ENCODE measurements at regions not wholly inside any gene's neighbourhood (a gene's known extent, or its start where the extent isn't known, plus 50 kb on each side); places are given as distances from the start of the nearest gene placed in this dataset.

- no peak for TF ChIP-seq ZFX (IDR thresholded peaks at IDR 0.05)
- TF ChIP-seq, protein P1, sequence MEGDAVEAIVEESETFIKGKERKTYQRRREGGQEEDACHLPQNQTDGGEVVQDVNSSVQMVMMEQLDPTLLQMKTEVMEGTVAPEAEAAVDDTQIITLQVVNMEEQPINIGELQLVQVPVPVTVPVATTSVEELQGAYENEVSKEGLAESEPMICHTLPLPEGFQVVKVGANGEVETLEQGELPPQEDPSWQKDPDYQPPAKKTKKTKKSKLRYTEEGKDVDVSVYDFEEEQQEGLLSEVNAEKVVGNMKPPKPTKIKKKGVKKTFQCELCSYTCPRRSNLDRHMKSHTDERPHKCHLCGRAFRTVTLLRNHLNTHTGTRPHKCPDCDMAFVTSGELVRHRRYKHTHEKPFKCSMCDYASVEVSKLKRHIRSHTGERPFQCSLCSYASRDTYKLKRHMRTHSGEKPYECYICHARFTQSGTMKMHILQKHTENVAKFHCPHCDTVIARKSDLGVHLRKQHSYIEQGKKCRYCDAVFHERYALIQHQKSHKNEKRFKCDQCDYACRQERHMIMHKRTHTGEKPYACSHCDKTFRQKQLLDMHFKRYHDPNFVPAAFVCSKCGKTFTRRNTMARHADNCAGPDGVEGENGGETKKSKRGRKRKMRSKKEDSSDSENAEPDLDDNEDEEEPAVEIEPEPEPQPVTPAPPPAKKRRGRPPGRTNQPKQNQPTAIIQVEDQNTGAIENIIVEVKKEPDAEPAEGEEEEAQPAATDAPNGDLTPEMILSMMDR (conservative IDR thresholded peaks at IDR 0.05) = no peak
- no peak overlapping the region for H3K27ac ChIP-seq
These were observed 228.4 kb downstream of the IRF8 start for GRCh38 chr16:86127366-86127765.

DNA sequence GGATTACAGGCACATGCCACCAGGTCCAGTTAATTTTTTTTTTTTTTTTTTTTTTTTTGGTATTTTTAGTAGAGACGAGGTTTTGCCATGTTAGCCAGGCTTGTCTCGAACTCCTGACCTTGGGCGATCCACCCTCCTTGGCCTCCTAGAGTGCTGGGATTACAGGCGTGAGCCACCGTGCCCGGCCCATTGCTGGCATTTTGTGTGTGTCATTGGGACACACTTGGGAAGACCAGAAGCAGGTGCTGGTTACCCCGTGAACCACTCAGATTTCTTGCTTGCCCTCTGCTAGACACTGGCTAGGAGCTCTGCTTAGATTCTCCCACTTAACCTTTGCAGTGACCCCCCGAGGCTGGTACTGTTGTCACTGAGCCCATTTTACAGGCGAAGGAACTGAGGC lies 229.3 kb downstream of the IRF8 start:
- H3K27ac ChIP-seq = no peak overlapping the region
- TF ChIP-seq, protein P1 (conservative IDR thresholded peaks at IDR 0.05) = no peak
- no peak for TF ChIP-seq ZFX (IDR thresholded peaks at IDR 0.05)

- TF ChIP-seq, protein P1 (conservative IDR thresholded peaks at IDR 0.05) = no peak
- TF ChIP-seq ZFX (IDR thresholded peaks at IDR 0.05) = no peak
- no peak overlapping the region for H3K27ac ChIP-seq
These were observed 230.6 kb downstream of the IRF8 start for GRCh38 chr16:86129541-86129940.

DNA sequence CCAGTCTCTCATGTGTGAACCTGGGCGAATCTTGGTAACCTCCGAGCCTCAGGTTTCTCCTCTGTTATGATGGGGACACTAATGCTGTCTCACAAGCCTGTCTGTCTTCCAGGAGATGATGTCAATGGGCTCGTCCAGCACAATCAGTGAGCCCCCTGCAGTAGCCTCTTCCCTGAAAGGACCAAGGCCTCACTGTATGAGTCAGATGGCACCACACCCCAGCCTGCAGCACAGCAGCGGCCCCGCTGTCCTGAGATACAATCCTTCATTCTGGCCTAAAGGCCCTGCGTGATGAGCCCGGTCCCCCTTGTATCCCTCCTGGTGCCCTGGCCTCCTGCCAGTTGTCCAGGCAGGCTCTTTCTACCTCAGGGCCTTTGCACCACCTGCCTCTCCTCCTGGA lies 234.4 kb downstream of the IRF8 start:
- TF ChIP-seq, protein P1 (conservative IDR thresholded peaks at IDR 0.05) = no peak
- H3K27ac ChIP-seq = no peak overlapping the region

GRCh38 chr16:86133847-86134375 lies 234.9 kb downstream of the IRF8 start:
- no peak overlapping the region for H3K27ac ChIP-seq
- TF ChIP-seq, protein P1 (conservative IDR thresholded peaks at IDR 0.05) = no peak
- TF ChIP-seq ZFX (IDR thresholded peaks at IDR 0.05) = no peak

DNA sequence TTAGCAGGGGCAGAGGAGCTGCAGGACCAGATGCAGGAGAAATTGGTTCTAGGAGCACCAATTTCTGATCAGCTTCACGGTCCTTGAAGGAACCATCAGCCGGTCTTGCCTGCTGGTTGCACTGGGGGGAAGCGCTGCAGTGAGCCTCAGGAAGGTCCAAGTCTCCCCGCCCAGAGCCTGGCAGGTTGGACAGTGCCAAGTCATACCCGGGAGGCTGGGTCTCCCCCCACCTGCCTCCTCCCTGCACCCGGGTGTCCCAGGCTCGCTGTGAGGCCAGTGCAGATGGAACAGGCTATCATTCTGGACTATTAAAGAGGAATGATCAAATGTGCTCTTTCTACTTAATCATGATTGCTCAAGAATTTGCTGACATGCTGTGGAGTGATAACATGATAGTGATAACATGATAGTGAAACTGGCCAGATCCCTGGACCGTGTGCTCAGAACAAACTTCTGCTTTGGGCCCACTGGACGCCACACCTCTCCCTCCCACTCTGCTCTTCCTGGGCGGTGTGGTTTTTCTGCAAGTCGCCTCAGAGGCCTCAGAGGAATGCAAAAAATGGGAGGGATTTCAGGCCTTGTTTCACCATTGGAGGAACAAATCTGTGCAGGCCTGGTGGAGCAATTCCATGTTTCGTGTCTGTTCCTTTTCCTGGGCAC lies 236.0 kb downstream of the IRF8 start:
- TF ChIP-seq, protein P1 (conservative IDR thresholded peaks at IDR 0.05) = no peak
- no peak for TF ChIP-seq ZFX (IDR thresholded peaks at IDR 0.05)
- H3K27ac ChIP-seq = no peak overlapping the region

DNA sequence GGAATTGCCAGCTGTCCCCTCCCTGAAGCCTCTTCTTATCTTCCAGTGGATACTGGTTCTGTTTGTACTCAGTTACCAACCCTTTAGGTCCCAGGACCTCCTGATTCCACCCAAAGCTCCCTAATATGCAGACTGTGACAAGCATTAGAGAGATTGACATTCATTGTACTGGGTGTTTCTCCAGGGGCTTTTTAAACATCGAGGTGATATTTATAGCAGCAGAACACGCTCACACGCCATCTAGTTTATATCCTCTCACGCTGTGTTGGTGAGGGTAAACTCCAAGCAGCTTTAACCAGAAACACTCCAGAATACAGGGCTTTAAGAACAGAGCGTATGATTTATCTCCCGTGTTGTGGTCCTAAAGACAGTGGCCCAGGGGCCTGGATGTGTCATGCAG lies 238.4 kb downstream of the IRF8 start:
- TF ChIP-seq ZFX (IDR thresholded peaks at IDR 0.05) = no peak
- TF ChIP-seq, protein P1 (conservative IDR thresholded peaks at IDR 0.05) = no peak
- H3K27ac ChIP-seq = no peak overlapping the region

Measured in C4-2B (cell line).